MCF 10A (cell line): ENCODE measurements at regions not wholly inside any gene's neighbourhood (a gene's known extent, or its start where the extent isn't known, plus 50 kb on each side); places are given as distances from the start of the nearest gene placed in this dataset.
A peak's percentile ranks its signal among the peaks of the same experiment; 100 is the strongest.

ENCODE experiments used
- BruUV-seq: library from RNA; stranded (reverse); fragments of 400-500 nt; replicated peaks from 2 replicates; lab custom pipeline; 2021; lab: Mats Ljungman, UMichigan
- CTCF ChIA-PET: fragments of 300-600 bp; sonication (Branson Sonifier 250); formaldehyde crosslinking; extraction: SDS; loops from one replicate; lab custom pipeline; 2021; ENCODE audit warnings: antibody characterized with exemption, inconsistent platforms; lab: Yijun Ruan, JAX
- POLR2A ChIA-PET: fragments of 300-600, 350-650 bp; sonication (Branson Sonifier 250); formaldehyde crosslinking; extraction: SDS; loops from one replicate; lab custom pipeline; 2020; ENCODE audit warnings: antibody characterized with exemption, inconsistent platforms; lab: Yijun Ruan, JAX
- DNase-seq: peaks from one replicate; pipeline ENCODE4 v3.0.0-alpha.2; 2018; ENCODE audit not compliant: unreplicated experiment
- H3K27ac Mint-ChIP-seq: one replicate; pipeline ENCODE4 v1.8.0; 2022; ENCODE audit warnings: mild to moderate bottlenecking, low read depth, mixed read lengths; ENCODE audit not compliant: unreplicated experiment
- H3K27me3 Mint-ChIP-seq: one replicate; pipeline ENCODE4 v1.8.0; 2022; ENCODE audit warnings: mixed read lengths; ENCODE audit not compliant: insufficient read depth, unreplicated experiment
- H3K36me3 Mint-ChIP-seq: one replicate; pipeline ENCODE4 v1.8.0; 2022; ENCODE audit warnings: mild to moderate bottlenecking, moderate library complexity, mixed read lengths; ENCODE audit not compliant: insufficient read depth, unreplicated experiment
- H3K4me1 Mint-ChIP-seq: one replicate; pipeline ENCODE4 v1.8.0; 2022; ENCODE audit warnings: mixed read lengths; ENCODE audit not compliant: insufficient read depth, unreplicated experiment
- H3K4me3 Mint-ChIP-seq: one replicate; pipeline ENCODE4 v1.8.0; 2022; ENCODE audit warnings: mild to moderate bottlenecking, moderate library complexity, mixed read lengths; ENCODE audit not compliant: unreplicated experiment
- H3K9me3 Mint-ChIP-seq: one replicate; pipeline ENCODE4 v1.8.0; 2022; ENCODE audit warnings: mixed read lengths; ENCODE audit not compliant: unreplicated experiment
- intact Hi-C: fragments of 100-400 bp; cut with micrococcal nuclease; formaldehyde crosslinking; loops from 2 replicates; pipeline ENCODE4 v1.14.1; 2022
- TF ChIP-seq, protein P1 (sequence below): fragments of 200-600 bp; IDR thresholded peaks from one replicate; pipeline ENCODE4 v1.8.0; 2022; ENCODE audit warnings: antibody characterized with exemption, mild to moderate bottlenecking; ENCODE audit not compliant: unreplicated experiment

DNA sequence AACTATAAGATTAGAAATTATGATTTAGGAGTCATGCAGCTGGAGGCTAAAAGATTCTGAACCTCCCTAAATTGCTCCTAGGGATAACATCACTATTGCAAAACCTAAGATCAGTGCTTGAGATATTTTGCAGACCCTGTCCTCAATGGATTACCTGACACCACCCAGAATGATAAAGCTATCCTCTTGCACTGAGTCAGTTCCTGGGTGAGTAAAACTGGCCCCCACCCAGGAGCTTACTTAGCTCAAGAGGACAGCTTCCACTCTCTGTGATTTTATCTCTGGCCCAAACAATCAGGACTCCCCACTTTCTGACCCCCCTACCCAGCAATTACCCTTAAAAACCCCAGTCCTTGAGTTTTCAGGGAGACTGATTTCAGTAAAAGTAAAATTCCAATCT, 2074.4 kb upstream of the RAG2 start:
- H3K36me3 Mint-ChIP-seq, result no peaks in the 10 kb centered on the region
- H3K27ac Mint-ChIP-seq, result peak overlapping the region; percentile 43
- peaks cover 5% of the 10 kb centered on the region for H3K4me1 Mint-ChIP-seq
- CTCF ChIA-PET, result interaction anchor here (0.5 kb wide), 1 partner anchor 9 kb away, joined by 3 read pairs; no protein-coding TSS in a partner anchor
- intact Hi-C loops, result no loop called here
- BruUV-seq, result no TSS peak
- peaks cover 13% of the 10 kb centered on the region for H3K9me3 Mint-ChIP-seq
- TF ChIP-seq, protein P1, sequence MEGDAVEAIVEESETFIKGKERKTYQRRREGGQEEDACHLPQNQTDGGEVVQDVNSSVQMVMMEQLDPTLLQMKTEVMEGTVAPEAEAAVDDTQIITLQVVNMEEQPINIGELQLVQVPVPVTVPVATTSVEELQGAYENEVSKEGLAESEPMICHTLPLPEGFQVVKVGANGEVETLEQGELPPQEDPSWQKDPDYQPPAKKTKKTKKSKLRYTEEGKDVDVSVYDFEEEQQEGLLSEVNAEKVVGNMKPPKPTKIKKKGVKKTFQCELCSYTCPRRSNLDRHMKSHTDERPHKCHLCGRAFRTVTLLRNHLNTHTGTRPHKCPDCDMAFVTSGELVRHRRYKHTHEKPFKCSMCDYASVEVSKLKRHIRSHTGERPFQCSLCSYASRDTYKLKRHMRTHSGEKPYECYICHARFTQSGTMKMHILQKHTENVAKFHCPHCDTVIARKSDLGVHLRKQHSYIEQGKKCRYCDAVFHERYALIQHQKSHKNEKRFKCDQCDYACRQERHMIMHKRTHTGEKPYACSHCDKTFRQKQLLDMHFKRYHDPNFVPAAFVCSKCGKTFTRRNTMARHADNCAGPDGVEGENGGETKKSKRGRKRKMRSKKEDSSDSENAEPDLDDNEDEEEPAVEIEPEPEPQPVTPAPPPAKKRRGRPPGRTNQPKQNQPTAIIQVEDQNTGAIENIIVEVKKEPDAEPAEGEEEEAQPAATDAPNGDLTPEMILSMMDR, result no peak
- POLR2A ChIA-PET, result no interaction called here
- no peak for DNase-seq
- no peak overlapping the region for H3K4me3 Mint-ChIP-seq
- H3K27me3 Mint-ChIP-seq, result no peaks in the 10 kb centered on the region

DNA sequence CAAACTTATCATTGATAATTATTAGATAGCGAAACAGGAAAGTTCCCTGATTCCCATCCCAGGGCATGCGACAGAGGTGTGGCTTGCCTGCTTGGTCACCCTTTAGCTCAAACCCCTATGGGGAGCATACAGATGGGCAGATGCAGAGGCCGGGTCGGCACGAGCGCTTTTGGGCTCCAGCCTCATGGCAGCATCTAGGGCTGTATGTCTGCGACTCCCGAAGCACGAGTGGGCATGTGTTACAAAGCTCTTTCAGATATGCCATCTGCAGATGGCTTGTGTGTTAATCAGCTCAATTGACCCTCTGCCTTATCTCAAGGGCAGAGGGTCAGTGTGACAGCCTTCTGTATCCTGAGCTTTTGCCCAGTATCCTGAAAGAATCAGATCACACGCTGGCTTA, 2069.3 kb upstream of the RAG2 start:
- H3K4me3 Mint-ChIP-seq, result no peak overlapping the region
- H3K9me3 Mint-ChIP-seq, result no peaks in the 10 kb centered on the region
- CTCF ChIA-PET, result interaction anchor here (0.5 kb wide), 1 partner anchor 289 kb away, joined by 3 read pairs; no protein-coding TSS in a partner anchor
- peaks cover under 1% of the 10 kb centered on the region for H3K4me1 Mint-ChIP-seq
- no peaks in the 10 kb centered on the region for H3K27me3 Mint-ChIP-seq
- no peak overlapping the region for H3K27ac Mint-ChIP-seq
- TF ChIP-seq, protein P1, result no peak
- DNase-seq, result no peak
- POLR2A ChIA-PET, result no interaction called here
- intact Hi-C loops, result no loop called here
- no TSS peak for BruUV-seq
- H3K36me3 Mint-ChIP-seq, result no peaks in the 10 kb centered on the region

DNA sequence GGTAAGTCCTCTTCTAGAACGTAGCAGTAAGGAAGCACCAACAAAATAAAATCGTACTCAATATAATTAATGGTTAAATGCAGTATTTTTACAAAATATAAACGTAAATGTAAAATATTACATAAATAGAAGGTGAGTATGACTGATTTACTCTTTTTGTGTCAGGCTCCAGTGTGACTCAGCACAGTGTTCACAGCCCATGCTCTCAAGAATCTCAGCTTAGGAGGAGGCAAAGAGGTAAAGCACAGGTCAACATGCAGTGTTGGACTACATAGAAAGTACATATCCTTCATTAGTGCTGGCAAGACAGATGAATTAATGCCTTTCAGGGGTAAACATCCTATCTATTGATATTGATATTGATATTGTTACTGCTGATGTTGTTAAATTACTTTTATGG, 2050.6 kb upstream of the RAG2 start:
- Mint-ChIP-seq H3K9me3 (no peaks in the 10 kb centered on the region), H3K36me3 (no peaks in the 10 kb centered on the region), H3K4me3 (no peak overlapping the region), H3K4me1 (no peaks in the 10 kb centered on the region), H3K27me3 (no peaks in the 10 kb centered on the region), H3K27ac (no peak overlapping the region)
- TF ChIP-seq, protein P1, result no peak
- ChIA-PET POLR2A (no interaction called here), CTCF (no interaction called here)
- no peak for DNase-seq
- no TSS peak for BruUV-seq
- intact Hi-C loops, result no loop called here

DNA sequence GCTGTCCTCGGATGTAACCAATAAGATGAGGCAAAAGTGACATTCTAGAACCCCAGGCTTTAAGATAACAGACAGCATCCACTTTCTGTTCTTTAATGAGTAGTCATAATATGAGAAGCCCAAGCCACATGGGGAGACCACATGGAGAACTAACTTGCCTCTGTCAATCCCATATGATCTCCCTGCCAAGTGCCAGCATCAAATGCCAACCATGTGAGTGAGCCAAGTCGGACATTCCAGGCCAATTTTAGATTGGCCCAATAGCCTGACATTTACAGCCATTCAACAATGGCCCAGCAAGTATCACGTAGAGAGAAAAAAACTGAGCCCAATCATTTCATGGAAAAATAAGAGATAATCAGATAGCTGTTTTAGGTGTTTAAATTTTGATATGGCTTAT, 2048.3 kb upstream of the RAG2 start:
- intact Hi-C loops, result no loop called here
- no peak overlapping the region for H3K4me3 Mint-ChIP-seq
- no TSS peak for BruUV-seq
- no peaks in the 10 kb centered on the region for H3K36me3 Mint-ChIP-seq
- no peaks in the 10 kb centered on the region for H3K4me1 Mint-ChIP-seq
- ChIA-PET POLR2A (no interaction called here), CTCF (no interaction called here)
- H3K27me3 Mint-ChIP-seq, result no peaks in the 10 kb centered on the region
- TF ChIP-seq, protein P1, result no peak
- no peak for DNase-seq
- no peak overlapping the region for H3K27ac Mint-ChIP-seq
- no peaks in the 10 kb centered on the region for H3K9me3 Mint-ChIP-seq
